ENCODE measurements at regions not wholly inside any gene's neighbourhood (a gene's known extent, or its start where the extent isn't known, plus 50 kb on each side); places are given as distances from the start of the nearest gene placed in this dataset.
"Not testable (repeated sequence)": the region's sequence is repeated elsewhere in the genome, so short reads cannot be mapped to it uniquely, and the experiment has no call there.

GRCh38 chr17:64776720-64777414, 114.8 kb upstream of the SMURF2 start:
- H3K36me3 ChIP-seq; H3K9me3 ChIP-seq; intact Hi-C loops (cut with DNase I; ENCODE audit: low total_unique reads); in situ Hi-C loops (cut with MboI; ENCODE audit: low pct_ligation_motif_present in 1 of 4, low pct_unique_long_range_greater_than_20kb in 1 of 4, low sequenced_read_pairs in 3 of 4): not testable (repeated sequence)
- WGBS, 2 donors (ENCODE audit: low coverage in 1 of 2), result 5% methylated on average over 28 of the region's 38 CpGs; no CpG with 5 or more reads in 1 of the 2 donors
- H3K4me3 ChIP-seq, result peak overlapping the region in 3 of 4 donors; percentile 8 to 45 (median 10)
- TF ChIP-seq, protein P1, sequence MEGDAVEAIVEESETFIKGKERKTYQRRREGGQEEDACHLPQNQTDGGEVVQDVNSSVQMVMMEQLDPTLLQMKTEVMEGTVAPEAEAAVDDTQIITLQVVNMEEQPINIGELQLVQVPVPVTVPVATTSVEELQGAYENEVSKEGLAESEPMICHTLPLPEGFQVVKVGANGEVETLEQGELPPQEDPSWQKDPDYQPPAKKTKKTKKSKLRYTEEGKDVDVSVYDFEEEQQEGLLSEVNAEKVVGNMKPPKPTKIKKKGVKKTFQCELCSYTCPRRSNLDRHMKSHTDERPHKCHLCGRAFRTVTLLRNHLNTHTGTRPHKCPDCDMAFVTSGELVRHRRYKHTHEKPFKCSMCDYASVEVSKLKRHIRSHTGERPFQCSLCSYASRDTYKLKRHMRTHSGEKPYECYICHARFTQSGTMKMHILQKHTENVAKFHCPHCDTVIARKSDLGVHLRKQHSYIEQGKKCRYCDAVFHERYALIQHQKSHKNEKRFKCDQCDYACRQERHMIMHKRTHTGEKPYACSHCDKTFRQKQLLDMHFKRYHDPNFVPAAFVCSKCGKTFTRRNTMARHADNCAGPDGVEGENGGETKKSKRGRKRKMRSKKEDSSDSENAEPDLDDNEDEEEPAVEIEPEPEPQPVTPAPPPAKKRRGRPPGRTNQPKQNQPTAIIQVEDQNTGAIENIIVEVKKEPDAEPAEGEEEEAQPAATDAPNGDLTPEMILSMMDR (IDR thresholded peaks at IDR 0.05), result peak; percentile 93 to 98 (median 96)
- TF ChIP-seq POLR2AphosphoS5 (IDR thresholded peaks at IDR 0.05), result peak in 1 of 3 donors; percentile 43
- peak; percentile 84 for DNase-seq
- peaks cover 38 to 71% (median 57%) of the 10 kb centered on the region in 4 donors for H3K4me1 ChIP-seq
- H3K27me3 ChIP-seq, result peaks cover 38% of the 10 kb centered on the region
- peak overlapping the region; percentile 48 to 54 (median 52) for H3K27ac ChIP-seq

- Histone ChIP-seq H3K4me1 (peaks cover 33 to 62% (median 48%) of the 10 kb centered on the region in 4 donors), H3K27me3 (peaks cover 31% of the 10 kb centered on the region), H3K36me3 (peaks cover 0 to under 1% (median 0%) of the 10 kb centered on the region in 4 donors), H3K27ac (peak overlapping the region in 3 of 4 donors; percentile 48 to 54 (median 50)), H3K4me3 (no peak overlapping the region), H3K9me3 (no peaks in the 10 kb centered on the region)
- 76 to 100% methylated on average over 1 to 15 of the region's 15 CpGs for WGBS, 2 donors (ENCODE audit: low coverage in 1 of 2)
- no peak for DNase-seq
- intact Hi-C loops (cut with DNase I; ENCODE audit: low total_unique reads) (no loop called here), in situ Hi-C loops (cut with MboI; ENCODE audit: low pct_ligation_motif_present in 1 of 4, low pct_unique_long_range_greater_than_20kb in 1 of 4, low sequenced_read_pairs in 3 of 4) (no loop called here)
- TF ChIP-seq EP300 (IDR thresholded peaks at IDR 0.05; ENCODE audit: low read depth) (no peak), POLR2AphosphoS5 (IDR thresholded peaks at IDR 0.05) (no peak), POLR2A (IDR thresholded peaks at IDR 0.05) (no peak)
- TF ChIP-seq, protein P1 (IDR thresholded peaks at IDR 0.05), result no peak
Measured at GRCh38 chr17:64775701-64776570, 113.8 kb upstream of the SMURF2 start.

- peaks cover 23% of the 10 kb centered on the region for H3K27me3 ChIP-seq
- peak overlapping the region in 2 of 4 donors; percentile 75 to 86 for H3K27ac ChIP-seq
- intact Hi-C loops (cut with DNase I; ENCODE audit: low total_unique reads) (no loop called here), in situ Hi-C loops (cut with MboI; ENCODE audit: low pct_ligation_motif_present in 1 of 4, low pct_unique_long_range_greater_than_20kb in 1 of 4, low sequenced_read_pairs in 3 of 4) (no loop called here)
- H3K9me3 ChIP-seq, result no peaks in the 10 kb centered on the region
- no peak overlapping the region for H3K4me3 ChIP-seq
- WGBS, 2 donors (ENCODE audit: low coverage in 1 of 2), result 74 to 89% methylated on average over 5 to 10 of the region's 10 CpGs
- TF ChIP-seq POLR2A (IDR thresholded peaks at IDR 0.05), result no peak
- no peak for TF ChIP-seq POLR2AphosphoS5 (IDR thresholded peaks at IDR 0.05)
- no peak for TF ChIP-seq EP300 (IDR thresholded peaks at IDR 0.05; ENCODE audit: low read depth)
- TF ChIP-seq, protein P1 (IDR thresholded peaks at IDR 0.05), result no peak
- peaks cover 24 to 53% (median 38%) of the 10 kb centered on the region in 4 donors for H3K4me1 ChIP-seq
- no peak for DNase-seq
- H3K36me3 ChIP-seq, result peaks cover 0 to 7% (median 0%) of the 10 kb centered on the region in 4 donors
Measured at GRCh38 chr17:64774888-64775540, 112.9 kb upstream of the SMURF2 start.
